ENCODE measurements at regions not wholly inside any gene's neighbourhood (a gene's known extent, or its start where the extent isn't known, plus 50 kb on each side); places are given as distances from the start of the nearest gene placed in this dataset.

DNA sequence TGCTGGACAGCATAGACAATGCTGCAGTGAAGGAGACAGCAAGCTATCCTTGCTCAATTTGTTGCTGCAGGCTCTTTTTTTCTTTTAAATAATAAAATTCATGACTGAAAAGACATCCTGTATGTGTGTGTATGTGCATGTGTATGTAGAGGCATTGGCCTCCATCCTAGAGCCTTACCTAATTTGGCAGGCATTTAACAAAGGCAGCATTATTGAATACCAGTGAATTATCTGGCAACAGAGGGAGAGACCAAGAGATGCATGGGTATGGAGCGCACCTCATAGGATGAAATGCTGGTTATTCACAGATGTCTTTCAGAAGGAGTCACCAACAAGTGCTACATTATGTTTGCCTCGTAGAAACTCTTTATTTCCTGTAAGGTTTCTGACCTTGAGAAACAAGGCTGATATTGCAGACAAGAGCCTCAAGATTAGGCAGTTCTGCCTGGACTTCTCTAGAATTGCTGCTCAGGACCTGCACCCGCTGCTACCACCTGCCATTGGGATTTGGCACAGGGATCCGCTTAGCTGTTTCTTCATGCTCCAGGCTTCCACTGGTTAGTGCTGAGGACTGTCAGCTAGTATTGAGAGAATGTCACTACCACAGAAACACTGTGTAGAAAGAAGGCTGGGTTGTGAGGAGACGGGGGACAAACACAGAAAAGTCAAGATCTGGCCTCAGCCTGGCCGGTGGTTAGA is 247.7 kb upstream of the RFX3 start:
- H3K4me3 ChIP-seq (ENCODE audit: low read length): no peak overlapping the region
- TF ChIP-seq, protein P1, sequence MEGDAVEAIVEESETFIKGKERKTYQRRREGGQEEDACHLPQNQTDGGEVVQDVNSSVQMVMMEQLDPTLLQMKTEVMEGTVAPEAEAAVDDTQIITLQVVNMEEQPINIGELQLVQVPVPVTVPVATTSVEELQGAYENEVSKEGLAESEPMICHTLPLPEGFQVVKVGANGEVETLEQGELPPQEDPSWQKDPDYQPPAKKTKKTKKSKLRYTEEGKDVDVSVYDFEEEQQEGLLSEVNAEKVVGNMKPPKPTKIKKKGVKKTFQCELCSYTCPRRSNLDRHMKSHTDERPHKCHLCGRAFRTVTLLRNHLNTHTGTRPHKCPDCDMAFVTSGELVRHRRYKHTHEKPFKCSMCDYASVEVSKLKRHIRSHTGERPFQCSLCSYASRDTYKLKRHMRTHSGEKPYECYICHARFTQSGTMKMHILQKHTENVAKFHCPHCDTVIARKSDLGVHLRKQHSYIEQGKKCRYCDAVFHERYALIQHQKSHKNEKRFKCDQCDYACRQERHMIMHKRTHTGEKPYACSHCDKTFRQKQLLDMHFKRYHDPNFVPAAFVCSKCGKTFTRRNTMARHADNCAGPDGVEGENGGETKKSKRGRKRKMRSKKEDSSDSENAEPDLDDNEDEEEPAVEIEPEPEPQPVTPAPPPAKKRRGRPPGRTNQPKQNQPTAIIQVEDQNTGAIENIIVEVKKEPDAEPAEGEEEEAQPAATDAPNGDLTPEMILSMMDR (IDR thresholded peaks at IDR 0.05; ENCODE audit: insufficient read depth, low read depth, low read length, missing control alignments): no peak
- no peak for DNase-seq (ENCODE audit: low read depth)

DNA sequence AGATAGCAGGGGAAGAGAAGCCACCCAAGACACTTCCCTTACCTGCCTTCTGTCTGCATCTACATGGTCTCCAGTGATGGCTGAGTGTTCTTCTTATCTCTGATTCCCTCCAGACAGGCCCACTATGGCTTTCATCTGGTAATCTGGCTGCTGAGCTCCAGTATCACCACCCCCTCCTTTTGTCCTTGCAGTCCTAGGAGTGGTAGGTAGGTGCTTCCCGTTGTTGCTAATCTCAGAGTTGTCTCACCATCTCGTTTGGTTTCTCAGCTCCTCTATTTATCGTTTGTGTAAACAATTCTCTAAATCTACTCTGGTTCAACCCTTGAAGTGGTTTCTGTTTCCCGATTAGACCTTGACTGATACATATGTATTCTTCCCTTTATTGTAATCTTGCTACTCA is 243.8 kb upstream of the RFX3 start:
- TF ChIP-seq, protein P1 (IDR thresholded peaks at IDR 0.05; ENCODE audit: insufficient read depth, low read depth, low read length, missing control alignments): no peak
- H3K4me3 ChIP-seq (ENCODE audit: low read length): no peak overlapping the region
- DNase-seq (ENCODE audit: low read depth): no peak

DNA sequence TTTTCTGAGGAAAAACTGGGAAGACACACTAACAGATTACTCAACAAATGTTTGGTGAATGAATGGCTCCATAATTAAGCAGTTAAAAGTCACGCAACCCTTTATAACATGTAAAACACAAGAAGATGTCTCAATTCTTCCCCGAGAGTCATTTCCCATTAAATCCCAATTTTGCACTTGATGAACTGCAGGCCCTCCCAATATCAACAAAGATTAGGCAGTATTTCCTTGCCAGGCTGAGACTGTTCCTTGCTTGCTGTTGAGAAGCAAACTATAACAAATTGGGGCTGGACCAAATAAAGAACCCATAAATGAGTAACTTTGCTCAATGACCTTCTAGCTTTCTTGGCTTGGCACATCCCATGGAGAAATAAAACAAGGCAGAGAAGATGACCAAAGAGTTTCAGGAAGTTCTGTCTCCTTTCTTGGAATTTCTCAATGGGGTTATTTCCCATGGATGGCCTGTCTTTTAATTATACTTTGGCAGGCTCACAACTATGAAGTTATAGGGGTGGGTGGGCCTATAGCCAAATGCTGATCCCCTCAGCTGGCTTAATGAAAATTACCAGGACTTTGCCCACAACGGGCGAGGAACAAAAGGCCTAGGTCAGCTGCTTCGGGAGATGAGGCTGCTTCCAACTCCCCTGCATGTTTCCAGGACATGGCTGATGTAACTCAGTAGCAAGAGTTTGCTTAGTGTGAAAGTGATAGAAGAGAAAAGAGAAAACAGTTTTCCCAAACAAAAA is 243.1 kb upstream of the RFX3 start:
- no peak for DNase-seq (ENCODE audit: low read depth)
- no peak overlapping the region for H3K4me3 ChIP-seq (ENCODE audit: low read length)
- TF ChIP-seq, protein P1 (IDR thresholded peaks at IDR 0.05; ENCODE audit: insufficient read depth, low read depth, low read length, missing control alignments): no peak

DNA sequence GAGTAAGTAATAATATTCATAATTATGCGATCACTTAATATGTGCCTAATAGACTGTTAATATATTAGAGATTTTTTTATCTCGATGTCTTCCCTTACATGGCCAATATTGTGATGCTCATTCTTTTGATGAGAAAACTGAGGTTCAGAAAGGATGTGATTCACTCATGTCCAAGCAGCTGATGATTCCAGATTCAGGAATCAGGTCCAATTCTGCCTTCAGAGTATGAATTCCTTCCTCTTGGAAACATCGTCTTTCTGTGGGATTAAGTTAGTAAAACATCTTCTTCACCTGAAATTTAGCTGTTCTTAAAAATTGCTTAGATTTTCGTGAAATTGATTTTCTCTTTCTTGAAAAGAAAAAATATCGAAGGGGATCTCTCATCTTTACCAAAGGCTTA is 242.5 kb upstream of the RFX3 start:
- TF ChIP-seq, protein P1 (IDR thresholded peaks at IDR 0.05; ENCODE audit: insufficient read depth, low read depth, low read length, missing control alignments): no peak
- DNase-seq (ENCODE audit: low read depth): no peak
- no peak overlapping the region for H3K4me3 ChIP-seq (ENCODE audit: low read length)

DNA sequence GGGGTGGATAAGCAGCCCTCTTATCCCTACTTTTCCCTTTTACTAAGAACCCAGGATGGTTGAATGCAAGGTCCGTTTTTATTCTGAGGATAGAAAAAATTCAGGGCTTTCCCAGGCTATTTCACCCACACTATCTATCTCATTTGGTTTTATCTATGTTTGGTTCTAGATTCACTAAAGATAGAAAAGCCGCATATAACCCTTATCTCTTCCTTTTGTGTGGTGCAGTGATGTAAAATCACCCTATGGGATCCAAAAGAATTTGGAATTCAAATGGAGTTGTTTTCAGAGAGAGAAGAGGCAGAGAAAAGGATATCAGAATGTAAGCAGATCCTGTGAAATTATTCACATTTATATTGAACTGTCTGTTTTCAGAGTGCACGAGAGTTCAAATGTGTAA is 236.3 kb upstream of the RFX3 start:
- no peak for DNase-seq (ENCODE audit: low read depth)
- TF ChIP-seq, protein P1 (IDR thresholded peaks at IDR 0.05; ENCODE audit: insufficient read depth, low read depth, low read length, missing control alignments): no peak
- H3K4me3 ChIP-seq (ENCODE audit: low read length): no peak overlapping the region

DNA sequence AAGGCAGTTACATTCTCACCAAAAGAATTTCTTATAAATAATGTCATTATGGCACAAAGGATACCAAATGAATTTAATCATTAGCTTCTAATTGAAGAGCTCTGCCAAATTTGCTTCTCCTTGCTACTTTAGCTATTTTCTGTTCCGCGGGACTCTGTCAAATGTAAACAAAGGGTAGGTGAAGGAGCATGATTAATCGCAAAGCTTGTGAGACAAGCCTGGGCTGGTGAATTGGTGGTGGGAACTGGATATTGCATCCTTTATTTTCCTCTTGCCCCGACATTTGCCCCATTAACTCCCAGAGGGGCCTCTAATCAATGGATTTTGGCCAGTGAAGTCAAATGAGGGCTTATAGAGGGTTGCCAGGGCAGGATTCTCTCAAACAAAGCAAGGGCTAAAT is 234.2 kb upstream of the RFX3 start:
- peak; percentile 84 for DNase-seq (ENCODE audit: low read depth)
- TF ChIP-seq, protein P1 (IDR thresholded peaks at IDR 0.05; ENCODE audit: insufficient read depth, low read depth, low read length, missing control alignments): peak; percentile 50
- H3K4me3 ChIP-seq (ENCODE audit: low read length): no peak overlapping the region

Measured in epithelial cell of esophagus (primary cell).